OCI-LY7 (cell line): ENCODE measurements at regions not wholly inside any gene's neighbourhood (a gene's known extent, or its start where the extent isn't known, plus 50 kb on each side); places are given as distances from the start of the nearest gene placed in this dataset.
"Not testable (repeated sequence)": the region's sequence is repeated elsewhere in the genome, so short reads cannot be mapped to it uniquely, and the experiment has no call there.

Source experiments
- EZH2phosphoT487 ChIP-seq: fragments of 200-600 bp; sonication (generic); IDR thresholded peaks from 2 replicates; pipeline ENCODE4 v1.6.1; 2018; ENCODE audit warnings: low read depth, borderline replicate concordance, mild to moderate bottlenecking, mixed run types, antibody characterized with exemption, low read length, moderate library complexity, mixed read lengths
- TF ChIP-seq, protein P1 (sequence below): fragments of 200-600 bp; sonication (generic); conservative IDR thresholded peaks from 2 replicates; pipeline ENCODE4 v1.5.1; 2014; ENCODE audit warnings: mild to moderate bottlenecking, antibody characterized with exemption, low read length, moderate library complexity, mixed read lengths

DNA sequence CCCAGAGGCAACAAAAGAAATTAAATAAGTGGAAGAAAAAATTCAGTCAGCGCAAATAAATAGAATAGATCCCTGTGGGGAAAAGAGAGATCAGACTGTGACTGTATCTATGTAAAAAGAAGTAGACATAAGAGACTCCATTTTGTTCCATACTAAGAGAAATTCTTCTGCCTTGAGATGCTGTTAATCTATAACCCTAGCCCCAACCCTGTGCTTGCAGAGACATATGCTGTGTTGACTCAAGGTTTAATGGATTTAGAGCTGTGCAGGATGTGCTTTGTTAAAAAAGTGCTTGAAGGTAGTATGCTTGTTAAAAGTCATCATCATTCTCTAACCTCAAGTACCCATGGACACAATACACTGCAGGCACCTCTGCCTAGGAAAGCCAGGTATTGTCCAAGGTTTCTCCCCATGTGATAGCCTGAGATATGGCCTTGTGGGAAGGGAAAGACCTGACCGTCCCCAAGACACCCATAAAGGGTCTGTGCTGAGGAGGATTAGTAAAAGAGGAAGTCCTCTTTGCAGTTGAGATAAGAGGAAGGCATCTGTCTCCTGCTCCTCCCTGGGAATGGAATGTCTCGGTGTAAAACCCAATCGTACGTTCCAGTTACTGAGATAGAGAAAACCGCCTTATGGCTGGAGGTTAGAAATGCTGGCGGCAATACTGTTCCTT lies 161.8 kb downstream of the GPX5 start:
- TF ChIP-seq, protein P1, sequence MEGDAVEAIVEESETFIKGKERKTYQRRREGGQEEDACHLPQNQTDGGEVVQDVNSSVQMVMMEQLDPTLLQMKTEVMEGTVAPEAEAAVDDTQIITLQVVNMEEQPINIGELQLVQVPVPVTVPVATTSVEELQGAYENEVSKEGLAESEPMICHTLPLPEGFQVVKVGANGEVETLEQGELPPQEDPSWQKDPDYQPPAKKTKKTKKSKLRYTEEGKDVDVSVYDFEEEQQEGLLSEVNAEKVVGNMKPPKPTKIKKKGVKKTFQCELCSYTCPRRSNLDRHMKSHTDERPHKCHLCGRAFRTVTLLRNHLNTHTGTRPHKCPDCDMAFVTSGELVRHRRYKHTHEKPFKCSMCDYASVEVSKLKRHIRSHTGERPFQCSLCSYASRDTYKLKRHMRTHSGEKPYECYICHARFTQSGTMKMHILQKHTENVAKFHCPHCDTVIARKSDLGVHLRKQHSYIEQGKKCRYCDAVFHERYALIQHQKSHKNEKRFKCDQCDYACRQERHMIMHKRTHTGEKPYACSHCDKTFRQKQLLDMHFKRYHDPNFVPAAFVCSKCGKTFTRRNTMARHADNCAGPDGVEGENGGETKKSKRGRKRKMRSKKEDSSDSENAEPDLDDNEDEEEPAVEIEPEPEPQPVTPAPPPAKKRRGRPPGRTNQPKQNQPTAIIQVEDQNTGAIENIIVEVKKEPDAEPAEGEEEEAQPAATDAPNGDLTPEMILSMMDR, result not testable (repeated sequence)
- TF ChIP-seq EZH2phosphoT487, result not testable (repeated sequence)
